ENCODE measurements at regions not wholly inside any gene's neighbourhood (a gene's known extent, or its start where the extent isn't known, plus 50 kb on each side); places are given as distances from the start of the nearest gene placed in this dataset.

GRCh38 chr2:220101980-220102379 lies 474.6 kb downstream of the SLC4A3 start:
- Histone ChIP-seq H3K36me3 (replicated peaks in 1 of 2) (no peaks in the 10 kb centered on the region), H3K9me3 (replicated peaks in 1 of 3) (no peaks in the 10 kb centered on the region), H3K27ac (no peak overlapping the region), H3K4me3 (no peak overlapping the region), H3K4me1 (replicated peaks in 1 of 2) (no peaks in the 10 kb centered on the region), H3K27me3 (no peaks in the 10 kb centered on the region)
- WGBS, 4 donors, result 72 to 83% (median 73%) methylated on average over 6 of the region's 6 CpGs
- TF ChIP-seq POLR2A (IDR thresholded peaks at IDR 0.05), result no peak
- no peak for TF ChIP-seq CTCF (IDR thresholded peaks at IDR 0.05)
- no peak for DNase-seq
- intact Hi-C loops (cut with DNase I), result no loop called here

GRCh38 chr2:220103596-220103995 lies 476.2 kb downstream of the SLC4A3 start:
- Histone ChIP-seq H3K4me1 (replicated peaks in 1 of 2) (no peaks in the 10 kb centered on the region), H3K27me3 (no peaks in the 10 kb centered on the region), H3K36me3 (replicated peaks in 1 of 2) (no peaks in the 10 kb centered on the region), H3K4me3 (no peak overlapping the region), H3K27ac (no peak overlapping the region), H3K9me3 (replicated peaks in 1 of 3) (no peaks in the 10 kb centered on the region)
- TF ChIP-seq POLR2A (IDR thresholded peaks at IDR 0.05) (no peak), CTCF (IDR thresholded peaks at IDR 0.05) (no peak)
- no peak for DNase-seq
- intact Hi-C loops (cut with DNase I), result no loop called here
- 85 to 95% (median 90%) methylated on average over 2 of the region's 2 CpGs for WGBS, 4 donors

GRCh38 chr2:220104871-220105351 lies 477.5 kb downstream of the SLC4A3 start:
- intact Hi-C loops (cut with DNase I), result no loop called here
- no peaks in the 10 kb centered on the region for H3K27me3 ChIP-seq
- no peaks in the 10 kb centered on the region for H3K36me3 ChIP-seq (replicated peaks in 1 of 2)
- no peak for DNase-seq
- no peak overlapping the region for H3K27ac ChIP-seq
- H3K9me3 ChIP-seq (replicated peaks in 1 of 3), result no peaks in the 10 kb centered on the region
- no peaks in the 10 kb centered on the region for H3K4me1 ChIP-seq (replicated peaks in 1 of 2)
- no peak for TF ChIP-seq CTCF (IDR thresholded peaks at IDR 0.05)
- no peak for TF ChIP-seq POLR2A (IDR thresholded peaks at IDR 0.05)
- 53 to 62% (median 58%) methylated on average over 7 of the region's 7 CpGs for WGBS, 4 donors
- H3K4me3 ChIP-seq, result no peak overlapping the region

GRCh38 chr2:220106065-220106464 lies 478.6 kb downstream of the SLC4A3 start:
- intact Hi-C loops (cut with DNase I), result no loop called here
- H3K9me3 ChIP-seq (replicated peaks in 1 of 3), result no peaks in the 10 kb centered on the region
- no peak overlapping the region for H3K4me3 ChIP-seq
- H3K27ac ChIP-seq, result no peak overlapping the region
- no peak for DNase-seq
- no peaks in the 10 kb centered on the region for H3K4me1 ChIP-seq (replicated peaks in 1 of 2)
- no peaks in the 10 kb centered on the region for H3K36me3 ChIP-seq (replicated peaks in 1 of 2)
- H3K27me3 ChIP-seq, result no peaks in the 10 kb centered on the region
- WGBS, 4 donors, result 79 to 95% (median 91%) methylated on average over 2 of the region's 2 CpGs
- TF ChIP-seq POLR2A (IDR thresholded peaks at IDR 0.05), result no peak
- TF ChIP-seq CTCF (IDR thresholded peaks at IDR 0.05), result no peak
